MV-4-11 (cell line): ENCODE measurements at regions not wholly inside any gene's neighbourhood (a gene's known extent, or its start where the extent isn't known, plus 50 kb on each side); places are given as distances from the start of the nearest gene placed in this dataset.
A peak's percentile ranks its signal among the peaks of the same experiment; 100 is the strongest.

Experiments used
- DNase-seq: peaks from one replicate; lab custom pipeline; 2025; lab: John Stamatoyannopoulos, UW

DNA sequence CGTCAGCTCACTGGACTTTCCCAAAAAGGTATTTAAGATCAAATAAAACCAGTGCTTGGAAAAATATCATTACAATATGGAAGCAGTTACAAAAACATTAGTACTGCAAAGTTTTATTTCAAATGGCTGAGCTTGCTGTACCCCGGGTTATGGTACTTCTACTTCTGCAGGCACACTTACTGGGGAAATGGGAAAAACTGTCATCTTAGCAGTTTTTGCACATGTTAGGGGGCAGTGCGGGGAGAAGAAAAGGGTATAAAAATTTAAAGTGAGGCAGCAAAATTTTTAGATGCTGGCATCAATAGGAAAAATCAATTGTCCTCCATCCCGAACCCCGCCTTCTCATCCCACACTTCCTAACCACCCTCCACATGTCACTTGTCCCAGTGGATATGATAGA, 133.4 kb downstream of the ATG4C start:
- DNase-seq = no peak

DNA sequence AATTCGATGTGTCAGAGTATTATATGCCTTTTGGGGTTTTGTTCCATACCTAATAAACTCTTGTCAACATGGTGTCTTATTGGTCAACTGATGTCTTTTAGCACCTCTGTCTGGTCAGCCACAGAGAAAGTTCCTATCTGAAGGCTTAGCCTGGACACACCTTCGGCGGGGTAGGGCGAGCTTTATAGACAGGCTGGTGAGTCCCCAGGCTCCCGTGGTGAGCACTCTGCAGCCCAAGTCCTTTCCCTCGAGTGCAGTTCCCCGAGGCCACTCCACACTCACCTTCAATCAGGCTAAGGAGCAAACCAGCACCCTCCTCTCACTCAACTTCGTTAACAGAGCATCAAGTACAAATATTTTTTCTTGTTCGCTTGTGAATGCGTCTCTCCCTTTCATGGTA, 133.9 kb downstream of the ATG4C start:
- DNase-seq = no peak

DNA sequence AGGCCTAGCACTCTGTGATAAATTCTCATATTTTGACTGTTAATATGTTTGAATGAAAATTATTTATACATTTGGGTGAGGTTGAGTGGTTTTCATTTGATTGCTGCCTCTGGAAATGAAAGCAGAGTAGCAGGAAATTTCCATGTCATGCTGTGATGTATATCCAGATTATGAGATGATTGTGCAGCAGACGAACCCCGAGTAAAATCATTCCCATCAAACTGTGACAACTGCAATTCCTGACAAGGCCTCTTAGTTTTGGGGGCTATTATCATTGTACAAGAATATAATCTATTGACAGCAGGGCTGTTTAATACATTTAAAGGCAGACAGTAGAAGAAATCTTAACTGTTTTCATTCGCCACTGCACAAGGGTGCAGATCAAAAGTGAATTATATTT, 134.8 kb downstream of the ATG4C start:
- DNase-seq = no peak

DNA sequence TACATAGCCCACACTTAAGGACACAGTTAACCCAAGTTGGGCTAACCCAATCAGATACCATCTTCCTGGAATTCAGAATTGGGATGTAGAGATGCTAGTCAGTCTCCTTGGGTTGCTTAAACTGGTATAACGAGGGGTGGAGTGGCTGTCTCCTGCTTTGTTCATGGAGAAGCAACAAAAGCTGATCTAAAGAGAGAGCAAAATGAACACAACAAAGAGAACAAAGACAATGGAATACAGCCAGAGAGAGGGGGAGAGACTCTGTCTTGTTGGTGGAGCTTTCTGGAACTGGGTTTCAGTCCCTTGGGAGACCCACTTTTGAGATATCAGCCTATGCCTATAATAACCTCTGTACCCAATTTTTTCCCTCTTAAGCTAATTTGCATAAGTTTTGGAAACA, 138.1 kb downstream of the ATG4C start:
- DNase-seq = no peak

DNA sequence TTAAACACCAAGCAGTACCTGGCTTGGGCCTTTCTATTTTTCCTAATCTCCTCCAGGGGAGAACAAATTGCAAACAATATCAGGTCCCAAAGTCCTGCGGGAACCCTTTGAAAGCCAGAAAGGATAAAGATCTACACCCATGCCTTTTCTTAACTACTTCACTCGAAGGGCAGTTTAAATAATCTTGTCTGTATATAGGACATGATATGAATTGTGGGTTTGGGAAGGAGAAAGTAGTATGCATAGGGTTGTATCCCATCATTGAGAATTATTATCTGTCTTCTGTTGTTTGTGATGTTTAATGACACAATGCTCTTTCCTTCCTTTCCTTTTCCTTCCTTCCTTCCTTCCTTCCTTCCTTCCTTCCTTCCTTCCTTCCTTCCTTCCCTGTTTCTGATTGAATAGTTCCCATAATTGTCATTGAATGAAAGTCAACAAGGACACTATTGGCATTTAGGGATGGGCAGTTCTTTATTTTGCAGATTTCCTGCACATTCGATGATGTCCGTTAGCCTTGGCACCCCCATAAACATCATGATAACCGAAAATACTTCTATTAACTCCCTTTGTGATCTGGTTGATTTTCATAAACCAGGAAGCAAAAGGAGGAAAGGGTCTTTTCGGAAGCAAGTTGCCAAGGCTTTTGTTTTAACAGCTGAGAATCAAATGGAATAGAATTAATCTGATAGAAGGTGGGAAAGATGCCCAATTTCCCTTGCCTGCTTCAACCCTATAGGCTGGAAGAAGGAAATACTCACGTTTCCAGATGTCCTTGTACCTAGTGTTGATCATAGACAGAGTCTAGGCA, 141.3 kb downstream of the ATG4C start:
- DNase-seq = no peak

DNA sequence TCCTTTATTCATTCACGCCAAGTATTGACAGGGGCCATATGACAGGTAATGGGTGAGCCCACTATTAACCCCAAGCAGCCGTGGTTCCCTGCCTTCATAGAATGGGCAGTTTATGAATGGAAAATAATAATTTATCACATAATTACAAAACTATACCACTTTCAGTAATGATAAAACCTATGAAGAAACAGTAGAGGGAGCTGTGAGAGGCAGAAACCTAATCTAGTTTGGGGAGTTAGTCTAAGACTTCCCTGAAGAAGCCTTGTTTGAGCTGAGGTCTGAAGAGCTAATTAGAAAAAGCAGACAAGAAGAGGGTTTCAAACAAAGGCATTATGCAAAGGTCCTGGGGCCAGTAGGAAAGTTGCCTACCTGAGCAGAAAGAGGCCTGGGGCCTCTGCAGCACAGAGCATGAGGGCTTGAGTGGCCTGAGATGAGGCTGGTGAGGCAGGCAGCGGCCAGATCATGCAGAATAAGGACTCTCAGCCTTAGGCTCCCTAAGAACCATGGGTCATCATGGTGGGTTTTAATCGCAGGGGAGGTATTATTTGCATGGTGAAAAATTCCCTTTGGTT, 142.8 kb downstream of the ATG4C start:
- no peak for DNase-seq

DNA sequence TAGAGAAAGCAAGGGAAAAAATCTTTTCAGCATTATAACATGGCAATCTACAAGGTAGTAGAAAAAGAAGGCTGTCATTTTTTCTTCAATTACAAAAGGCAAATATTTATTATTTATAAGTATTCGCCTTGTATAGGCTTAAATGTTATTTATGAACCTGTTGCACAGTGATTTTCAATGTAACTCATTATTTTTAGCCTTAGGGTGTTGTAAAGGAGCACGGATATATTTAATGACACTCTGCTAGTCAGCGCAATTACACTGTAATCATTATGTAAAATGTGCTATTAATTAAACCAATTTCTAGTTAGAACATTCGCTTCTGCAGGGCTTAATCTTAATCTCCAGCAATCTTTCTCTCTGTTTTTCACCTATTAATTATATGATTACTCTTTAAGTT, 145.0 kb downstream of the ATG4C start:
- no peak for DNase-seq

DNA sequence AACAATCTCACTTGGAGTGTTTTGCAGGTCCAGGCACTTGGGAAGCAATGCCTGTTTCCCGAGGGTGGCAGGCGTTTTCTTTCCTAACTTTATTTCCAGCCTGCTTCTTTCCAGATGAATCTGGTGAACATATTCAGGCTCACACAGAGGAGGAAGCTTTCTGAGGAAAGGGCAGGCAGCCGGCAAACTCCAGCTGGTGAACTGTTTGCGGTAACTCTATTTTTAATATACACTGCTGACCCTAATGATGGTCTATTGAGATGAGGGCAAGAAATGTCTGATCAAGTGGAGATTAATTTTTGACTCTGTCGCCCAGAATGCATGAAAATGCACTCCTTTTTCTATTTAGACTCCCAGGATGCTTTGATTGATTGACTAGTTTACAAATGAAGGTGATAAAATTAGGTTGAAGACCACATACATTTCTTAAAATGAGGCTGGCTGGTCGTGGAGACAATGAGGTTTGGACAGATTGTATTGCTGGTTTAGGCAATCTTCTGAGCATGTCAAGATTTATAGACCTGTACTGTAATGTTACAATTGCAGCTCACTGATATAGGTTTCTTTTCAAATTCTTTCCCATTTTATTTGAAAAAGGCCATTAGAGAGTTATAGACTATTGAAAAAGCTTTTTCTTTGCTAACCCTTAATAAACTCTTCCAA, 153.8 kb downstream of the ATG4C start:
- no peak for DNase-seq

DNA sequence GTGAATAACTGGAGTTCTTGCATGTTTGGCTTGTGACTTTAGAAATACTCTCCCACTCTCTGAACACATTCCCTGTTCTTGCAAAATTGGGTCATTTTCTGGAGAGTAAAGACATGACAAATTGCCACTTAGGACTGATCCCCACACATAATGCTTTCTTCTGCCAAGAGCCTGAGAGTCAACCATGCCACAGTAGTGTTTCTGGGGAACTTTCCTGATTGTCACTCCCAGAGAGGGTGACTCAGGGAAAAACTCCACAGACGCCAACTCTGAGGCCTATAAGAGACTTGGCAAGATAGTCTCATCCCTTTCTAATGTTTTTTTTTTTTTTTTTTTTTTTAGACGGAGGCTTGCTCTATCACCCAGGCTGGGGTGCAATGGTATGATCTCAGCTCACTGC, 157.8 kb downstream of the ATG4C start:
- DNase-seq = no peak

DNA sequence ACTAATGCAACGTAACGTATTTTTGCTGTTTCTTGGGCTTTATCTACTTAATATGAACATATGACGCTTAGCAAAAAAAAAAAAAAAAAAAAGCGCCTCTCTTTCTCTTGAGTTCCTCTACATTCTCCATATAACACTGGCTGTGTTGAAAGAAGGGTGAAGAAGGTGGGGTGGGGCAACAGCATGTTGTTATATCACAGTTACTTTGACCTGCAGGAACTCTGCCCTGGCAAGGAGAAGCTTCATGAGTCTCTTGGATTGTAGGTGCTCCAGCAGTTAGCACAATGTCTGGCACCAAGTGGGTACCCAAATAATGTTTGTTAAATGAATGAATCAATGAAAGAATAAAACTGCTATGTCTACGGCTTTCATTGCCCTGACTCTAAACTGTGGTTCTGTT, 162.6 kb downstream of the ATG4C start:
- DNase-seq = no peak

DNA sequence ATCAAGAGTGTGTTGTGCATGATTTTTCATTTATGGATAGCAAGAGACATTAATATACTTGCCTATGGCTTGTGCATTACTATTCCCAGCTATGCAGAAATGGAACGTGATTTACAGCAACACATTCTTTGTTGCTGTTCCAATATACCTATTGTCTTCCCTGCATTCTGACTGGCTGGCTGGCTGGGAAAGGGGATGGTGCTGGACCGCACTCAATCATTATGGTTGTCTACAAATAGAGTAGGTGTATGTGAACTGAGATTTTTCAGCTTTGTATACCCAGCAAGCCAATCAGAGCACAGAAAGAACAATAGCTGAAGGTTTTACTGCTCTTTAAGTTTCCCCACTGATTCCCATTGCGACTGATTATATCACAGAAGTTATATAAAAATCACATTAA, 167.5 kb downstream of the ATG4C start:
- no peak for DNase-seq

DNA sequence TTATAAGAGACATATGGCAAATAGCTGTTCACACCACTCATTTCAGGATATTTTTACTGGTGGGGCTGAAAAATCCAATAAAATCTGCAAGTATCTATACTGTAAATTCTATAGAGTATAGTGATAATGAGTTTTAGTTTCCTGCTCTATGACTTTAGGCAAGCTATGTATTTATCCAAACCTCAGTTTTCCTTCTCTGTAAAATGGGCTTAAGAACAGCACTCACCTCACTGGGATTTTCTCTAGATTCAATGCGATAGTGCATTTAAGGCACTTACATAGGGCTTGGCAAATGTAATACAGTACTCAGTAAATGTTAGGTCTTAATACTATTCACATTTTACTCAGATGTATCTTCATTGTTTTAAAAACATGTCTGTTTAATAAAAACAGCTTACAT, 168.7 kb downstream of the ATG4C start:
- no peak for DNase-seq

DNA sequence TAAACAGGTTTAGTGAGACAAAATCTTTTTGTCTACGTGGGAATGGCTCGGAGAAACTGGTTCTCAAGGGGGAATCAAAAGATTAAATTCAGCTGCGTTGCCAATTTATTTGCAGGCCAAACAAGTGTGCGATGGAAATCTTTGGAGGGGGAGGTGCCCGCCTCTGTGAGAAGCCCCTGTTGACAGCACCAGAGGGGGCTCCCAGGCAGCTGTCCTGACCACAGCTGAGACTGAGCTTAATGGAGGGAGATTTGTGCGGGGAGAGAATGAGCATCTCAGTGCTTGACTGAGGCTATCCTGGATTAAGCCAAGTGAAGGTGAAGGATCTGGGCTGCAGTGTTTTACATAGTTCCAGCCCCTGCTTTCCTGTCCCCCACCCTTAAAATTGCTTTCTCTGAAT, 169.7 kb downstream of the ATG4C start:
- DNase-seq = no peak

DNA sequence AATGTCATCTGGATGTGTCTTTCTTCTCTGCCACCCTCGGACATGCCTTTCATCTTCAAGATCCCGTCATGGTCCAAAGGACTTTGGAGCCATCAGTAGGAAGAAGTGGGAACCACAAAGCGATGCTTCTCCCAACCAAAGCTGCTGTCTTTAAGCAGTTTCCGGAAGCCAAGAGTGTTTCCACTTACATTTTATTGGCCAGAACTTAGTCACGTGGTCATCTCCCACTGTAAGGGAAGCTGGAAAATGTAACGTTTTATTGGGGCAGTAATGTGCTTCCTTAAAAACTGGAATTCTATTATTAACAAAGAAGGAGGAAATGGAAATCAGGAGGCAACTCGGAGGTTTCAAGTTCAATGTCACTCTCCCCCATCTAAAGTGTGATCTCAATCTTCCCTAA, 170.8 kb downstream of the ATG4C start:
- DNase-seq = no peak

DNA sequence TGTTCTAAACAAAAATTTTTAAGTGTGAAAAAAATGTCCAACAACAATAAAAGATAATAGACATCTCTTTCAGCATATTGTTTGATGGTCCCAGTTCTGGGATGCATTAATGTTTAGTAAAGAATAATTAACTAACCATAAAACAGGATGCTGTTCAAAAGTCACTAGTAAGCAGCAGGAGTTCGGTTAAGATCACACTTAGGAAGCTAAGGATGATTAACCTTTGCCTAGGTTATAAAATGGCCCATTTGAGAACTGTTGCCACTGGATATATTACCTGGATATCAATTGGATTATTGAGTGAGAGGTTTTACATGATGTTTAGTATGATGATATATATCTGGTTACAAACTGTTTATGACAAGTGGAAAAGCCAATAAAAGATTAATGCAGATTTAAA, 171.7 kb downstream of the ATG4C start:
- DNase-seq = no peak

DNA sequence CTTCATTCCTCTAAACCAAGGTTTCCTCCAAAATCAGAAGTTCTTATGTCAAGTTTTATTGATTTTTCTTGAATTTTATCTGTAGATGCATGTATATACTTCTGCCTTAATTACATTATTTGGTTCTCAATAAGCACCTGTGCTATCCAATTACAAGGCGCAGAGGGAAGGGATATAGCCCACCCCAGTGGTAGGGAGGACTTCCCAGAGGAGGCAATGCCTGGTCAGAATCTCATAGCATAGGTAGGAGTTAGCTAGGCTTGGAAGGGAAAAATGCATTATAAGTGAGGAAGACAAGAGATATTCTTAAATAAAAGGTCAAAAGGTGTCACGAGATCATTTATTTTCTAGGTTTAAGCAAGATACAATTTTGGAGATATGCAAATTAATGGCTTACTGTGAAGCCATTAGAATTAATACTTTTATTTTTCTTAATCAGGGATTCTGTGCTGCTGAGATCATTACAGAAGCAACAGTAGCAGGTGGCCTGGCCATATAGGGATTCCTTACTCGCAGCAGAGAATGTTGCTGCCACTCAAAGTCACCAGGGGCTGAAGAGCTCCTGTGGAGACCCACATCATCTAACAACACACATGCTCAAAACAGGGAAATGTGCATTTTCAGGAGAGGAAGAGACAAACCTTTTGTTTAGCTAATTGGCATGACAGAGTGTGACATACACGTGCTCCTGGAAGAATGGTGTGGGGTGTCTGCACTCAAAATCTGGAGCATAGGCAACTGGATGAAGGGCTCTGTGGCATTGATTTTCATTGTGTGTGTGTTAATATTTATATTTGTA, 178.3 kb downstream of the ATG4C start:
- DNase-seq = no peak

DNA sequence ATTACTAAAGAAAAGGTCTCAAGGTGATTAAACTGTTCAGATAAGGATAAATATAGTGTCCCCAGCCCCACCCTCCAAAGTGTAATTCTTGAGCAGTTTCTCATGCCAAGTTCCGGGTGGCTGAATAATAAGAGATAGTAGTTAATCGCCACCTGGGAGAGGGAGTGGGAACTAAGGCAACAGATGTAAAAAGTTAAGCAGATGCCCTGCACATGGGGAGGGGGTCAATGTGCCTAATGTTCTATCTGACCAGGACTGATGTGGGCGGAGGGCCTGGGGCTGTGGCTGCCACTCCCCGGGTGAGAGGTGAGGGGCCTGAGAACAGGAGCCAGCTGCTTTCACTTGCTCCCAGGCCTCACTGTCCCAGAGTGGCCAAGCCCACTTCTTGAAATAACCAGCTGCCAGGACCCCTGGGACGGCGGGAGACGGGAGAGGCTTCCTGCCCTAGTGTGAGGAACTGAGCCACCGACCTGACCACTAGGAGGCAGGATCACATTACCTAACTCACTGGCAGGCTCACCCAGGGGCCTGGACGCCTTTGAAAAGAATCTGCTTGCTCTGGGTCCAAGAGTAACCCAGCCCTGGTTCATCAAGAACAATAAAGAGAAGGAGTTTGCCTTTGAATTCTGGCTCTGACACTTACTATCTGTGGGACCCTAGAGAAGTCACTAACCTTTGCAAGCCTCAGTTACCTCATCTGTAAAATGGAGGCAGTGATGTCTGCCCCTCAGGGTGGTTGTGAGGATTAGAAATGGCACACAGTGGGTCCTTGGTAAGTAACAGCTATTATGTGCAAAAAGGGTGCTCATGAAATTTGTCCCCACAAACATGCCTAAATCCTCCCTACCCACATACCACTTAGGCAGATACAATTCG, 179.2 kb downstream of the ATG4C start:
- peak; percentile 2 for DNase-seq

DNA sequence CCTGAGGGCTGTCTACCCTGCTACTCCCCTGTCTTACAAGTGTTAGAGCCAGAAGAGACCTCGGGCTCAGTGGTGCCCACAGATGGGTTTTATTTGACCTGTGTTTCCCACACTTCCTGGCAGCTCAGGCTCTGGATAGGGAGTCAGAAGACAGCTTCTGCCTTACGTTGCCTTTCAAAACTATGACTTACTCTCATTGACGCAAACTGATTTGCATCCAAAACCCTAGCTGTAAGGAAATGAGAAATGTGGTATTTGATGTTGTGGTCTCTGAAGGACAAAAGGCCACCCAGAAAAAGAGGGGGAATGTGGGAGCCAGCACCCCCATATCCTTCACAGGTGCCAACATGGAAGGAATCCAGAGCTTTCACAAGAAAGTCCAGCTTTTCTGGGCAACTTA, 180.2 kb downstream of the ATG4C start:
- no peak for DNase-seq

DNA sequence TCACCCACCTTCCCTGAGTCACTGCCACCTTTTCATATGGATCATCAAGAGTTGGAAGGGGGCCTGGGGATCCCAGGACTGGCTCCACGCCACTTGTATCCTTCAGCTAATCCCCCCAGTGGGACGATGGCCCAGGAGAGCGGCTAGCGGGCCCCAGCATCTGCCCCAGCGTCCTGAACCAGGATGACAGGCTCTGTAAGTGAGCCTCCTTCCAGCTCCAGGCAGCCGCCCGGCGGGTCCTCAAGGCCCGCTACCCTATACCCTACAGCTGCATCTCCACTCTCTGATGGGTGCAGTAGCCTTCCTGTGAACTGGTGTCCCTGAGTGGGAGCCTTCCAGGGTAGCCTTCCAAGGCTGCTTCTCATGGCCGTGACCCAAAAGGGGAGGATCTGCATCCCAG, 183.1 kb downstream of the ATG4C start:
- no peak for DNase-seq

DNA sequence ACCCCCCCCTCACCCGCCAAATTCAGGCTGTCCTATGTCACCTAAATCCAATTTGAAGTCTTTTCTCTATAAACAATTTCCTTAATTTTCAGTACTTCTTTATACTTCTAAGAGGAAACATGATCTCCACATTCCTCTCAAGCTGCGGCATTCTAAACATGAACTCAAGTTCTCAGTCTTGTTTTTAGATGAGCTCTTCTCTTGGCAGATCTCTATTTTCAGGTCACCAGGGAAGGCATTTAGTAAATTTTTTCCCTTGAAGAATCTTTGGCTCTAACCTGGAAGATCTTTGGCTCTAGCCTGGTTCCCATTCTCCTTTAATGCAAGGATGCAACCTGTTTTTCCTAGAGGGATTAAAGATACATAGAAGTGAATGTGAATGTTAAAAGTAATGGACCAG, 193.4 kb downstream of the ATG4C start:
- no peak for DNase-seq

DNA sequence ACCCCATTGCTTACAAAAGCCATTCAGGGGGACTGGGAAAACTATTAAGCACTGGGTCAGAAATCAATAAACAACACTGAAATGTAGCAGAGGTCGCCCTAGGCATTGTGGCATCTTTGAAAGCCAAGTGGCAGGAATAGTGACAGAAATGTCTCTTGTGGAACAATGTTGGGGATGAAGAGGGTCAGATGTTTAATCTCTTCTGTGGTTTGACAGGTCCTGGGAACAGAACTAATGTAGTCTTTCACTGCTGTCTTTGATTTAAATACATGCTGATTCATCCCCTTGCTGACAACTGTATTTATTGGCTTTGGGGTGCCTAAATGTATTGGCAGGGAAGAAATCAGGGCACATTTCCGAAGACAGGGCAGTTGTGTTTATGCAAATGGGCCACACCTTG, 194.8 kb downstream of the ATG4C start:
- DNase-seq = no peak

DNA sequence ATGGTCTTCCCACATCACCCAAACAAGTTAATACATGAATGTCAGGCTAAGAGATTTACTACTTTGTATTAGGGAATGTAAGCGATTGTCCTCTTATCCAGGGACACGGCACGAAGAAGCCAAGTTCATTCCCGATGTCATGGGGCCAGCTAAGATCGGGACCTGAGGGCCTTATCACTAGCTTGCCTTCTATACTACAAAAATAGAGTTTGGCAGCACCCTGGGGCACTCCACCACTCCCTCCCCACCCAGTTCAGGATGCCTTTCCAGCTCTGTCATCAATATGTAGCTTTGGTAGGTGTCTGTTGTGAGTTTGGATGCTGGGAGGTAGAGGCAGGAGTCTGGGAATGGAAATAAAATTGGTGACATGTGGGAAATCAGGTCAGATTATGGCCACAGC, 197.5 kb downstream of the ATG4C start:
- no peak for DNase-seq
